Stimulated activated CD4-positive, alpha-beta T cell treated with anti-CD3 and anti-CD28 coated beads, Interleukin-4, amount 100 ng/mL, for 48 hours (primary cell): ENCODE measurements at regions not wholly inside any gene's neighbourhood (a gene's known extent, or its start where the extent isn't known, plus 50 kb on each side); places are given as distances from the start of the nearest gene placed in this dataset.
A peak's percentile ranks its signal among the peaks of the same experiment; 100 is the strongest.

Experiments used
- DNase-seq, 2 donors: peaks; one replicate each; pipeline ENCODE4 v3.0.0-alpha.2; 2020; ENCODE audit warnings: low read depth in 2 of 2

DNA sequence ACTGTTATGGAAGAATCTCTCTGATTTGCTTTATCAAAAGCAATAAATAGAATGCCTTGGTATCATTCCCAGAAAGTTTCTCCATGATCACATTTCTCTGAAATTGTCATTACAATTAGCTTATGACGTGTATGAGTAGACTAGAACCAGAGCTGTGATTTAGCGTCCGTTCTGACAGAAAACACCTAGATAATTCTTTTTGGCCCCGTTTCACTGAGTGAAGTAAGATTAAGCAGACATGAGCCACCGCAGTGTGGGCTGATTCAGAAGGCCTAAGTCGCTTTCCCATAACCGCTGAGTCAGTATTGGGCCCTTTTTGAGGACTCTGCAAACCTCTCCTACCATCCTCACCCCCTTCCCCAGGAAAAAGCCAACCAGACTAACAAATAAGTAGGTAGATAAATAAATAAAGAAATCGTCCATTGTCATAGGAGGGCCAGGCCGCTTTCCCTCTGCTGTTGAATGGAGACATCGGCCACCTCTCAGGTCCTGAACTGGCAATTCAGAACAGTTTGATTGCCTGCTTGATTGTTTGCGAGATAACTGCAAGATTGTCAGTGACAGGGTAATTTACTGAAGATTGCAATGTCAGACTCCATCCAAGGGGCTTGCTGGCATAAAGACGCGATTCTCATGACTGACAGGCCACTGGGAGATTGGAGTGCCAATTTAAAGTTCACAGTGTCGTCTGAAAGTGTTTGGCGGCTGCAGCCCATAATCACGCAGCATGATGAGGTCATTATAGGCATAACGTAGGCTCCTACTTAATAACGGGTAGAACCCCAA, 105.0 kb upstream of the WWC1 start:
- no peak for DNase-seq

DNA sequence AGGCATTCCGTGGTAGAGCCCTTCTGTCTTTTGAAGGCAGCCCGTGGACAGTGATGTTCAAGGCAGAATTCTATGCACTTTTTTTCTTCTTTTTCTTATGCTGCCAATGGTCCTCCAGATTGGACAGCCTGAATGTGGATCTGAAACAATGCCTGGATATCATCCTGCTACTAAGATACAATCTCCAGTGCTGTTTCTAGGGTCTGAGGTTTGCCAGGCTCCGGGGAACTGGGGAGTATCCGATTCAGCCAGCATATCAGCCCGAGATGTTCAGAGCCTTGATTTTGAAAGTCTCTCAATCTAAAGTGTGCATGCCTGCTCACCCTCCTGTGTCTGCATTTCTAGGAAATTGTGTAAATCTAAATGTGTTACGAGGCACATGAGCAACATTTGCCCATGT, 103.8 kb upstream of the WWC1 start:
- DNase-seq = no peak

DNA sequence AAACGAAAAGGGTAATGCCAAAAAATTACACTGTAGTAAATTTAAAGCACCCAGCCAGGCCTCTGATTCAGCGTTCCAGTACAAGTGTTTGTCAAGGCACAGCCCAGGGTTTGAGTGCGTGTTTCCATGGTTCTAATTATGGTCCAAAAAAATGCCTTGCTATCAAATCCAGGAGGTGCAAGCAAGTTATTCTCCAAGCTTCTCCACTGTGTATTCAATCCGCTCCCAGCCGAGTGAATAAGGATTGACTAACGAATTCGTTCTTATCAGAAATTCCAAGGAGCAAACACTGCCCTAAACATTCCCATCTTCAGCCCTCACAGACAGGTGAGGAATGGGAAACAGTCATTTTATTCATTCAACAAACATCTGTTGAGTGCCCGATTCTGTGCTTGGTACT, 103.3 kb upstream of the WWC1 start:
- no peak for DNase-seq

DNA sequence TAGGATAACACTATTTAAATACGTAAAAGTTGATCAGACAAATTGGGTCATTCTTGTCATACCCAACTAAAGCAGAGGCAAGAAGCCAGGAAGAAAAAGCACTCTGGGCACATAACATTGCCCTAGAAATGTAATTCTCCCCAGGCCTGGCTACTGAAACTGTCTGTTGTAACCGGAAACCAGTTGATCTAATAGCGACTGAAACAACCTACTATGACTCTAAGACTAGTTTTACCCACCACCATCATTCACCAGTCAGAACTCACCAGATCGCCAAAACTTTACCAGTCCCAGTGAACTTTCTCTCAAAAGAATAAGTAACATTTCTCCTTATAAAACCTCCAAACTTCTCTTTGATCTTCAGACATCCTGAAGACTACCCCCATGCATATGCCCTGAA, 99.3 kb upstream of the WWC1 start:
- no peak for DNase-seq

GRCh38 chr5:168193493-168194250, 97.8 kb upstream of the WWC1 start:
- no peak for DNase-seq

- DNase-seq = no peak
Measured at GRCh38 chr5:168195110-168195509, 96.3 kb upstream of the WWC1 start.

DNA sequence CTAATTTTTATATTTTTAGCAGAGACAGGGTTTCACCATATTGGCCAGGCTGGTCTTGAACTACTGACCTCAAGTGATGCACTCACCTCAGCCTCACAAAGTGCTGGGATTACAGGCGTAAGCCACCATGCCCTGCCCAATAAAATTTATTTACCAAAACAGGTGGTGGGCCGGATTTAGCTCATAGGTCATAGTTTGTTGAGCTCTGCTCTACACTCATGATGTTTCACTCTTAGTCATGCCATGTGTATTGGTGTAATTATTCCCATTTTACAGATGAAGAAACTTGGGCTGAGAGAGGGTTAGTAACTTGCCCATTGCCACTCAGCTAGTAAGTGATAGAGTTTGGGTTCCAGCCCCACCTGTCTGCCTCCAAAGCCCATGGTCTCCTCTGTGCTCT, 93.1 kb upstream of the WWC1 start:
- no peak for DNase-seq

DNA sequence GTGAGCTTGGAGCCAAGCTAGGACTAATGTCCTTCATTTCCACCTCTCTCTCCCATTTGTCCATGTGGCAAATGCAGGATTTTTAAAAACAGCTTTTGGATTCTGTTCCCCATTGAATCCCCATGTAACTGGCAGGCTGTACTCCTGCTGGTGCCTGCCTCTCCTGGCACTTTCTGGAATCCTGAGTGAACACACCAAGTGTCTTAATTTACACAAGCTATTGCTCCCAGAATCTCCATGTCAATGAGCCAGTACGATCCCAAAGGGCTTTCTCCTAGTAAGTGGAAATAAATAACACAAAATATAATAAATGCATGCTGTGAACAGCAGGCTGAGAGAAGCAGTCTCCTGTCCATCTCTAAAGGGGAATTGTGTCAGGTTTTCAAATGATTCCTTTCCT, 88.4 kb upstream of the WWC1 start:
- no peak for DNase-seq

- DNase-seq = no peak
Measured at GRCh38 chr5:168204165-168204564, 87.3 kb upstream of the WWC1 start.

DNA sequence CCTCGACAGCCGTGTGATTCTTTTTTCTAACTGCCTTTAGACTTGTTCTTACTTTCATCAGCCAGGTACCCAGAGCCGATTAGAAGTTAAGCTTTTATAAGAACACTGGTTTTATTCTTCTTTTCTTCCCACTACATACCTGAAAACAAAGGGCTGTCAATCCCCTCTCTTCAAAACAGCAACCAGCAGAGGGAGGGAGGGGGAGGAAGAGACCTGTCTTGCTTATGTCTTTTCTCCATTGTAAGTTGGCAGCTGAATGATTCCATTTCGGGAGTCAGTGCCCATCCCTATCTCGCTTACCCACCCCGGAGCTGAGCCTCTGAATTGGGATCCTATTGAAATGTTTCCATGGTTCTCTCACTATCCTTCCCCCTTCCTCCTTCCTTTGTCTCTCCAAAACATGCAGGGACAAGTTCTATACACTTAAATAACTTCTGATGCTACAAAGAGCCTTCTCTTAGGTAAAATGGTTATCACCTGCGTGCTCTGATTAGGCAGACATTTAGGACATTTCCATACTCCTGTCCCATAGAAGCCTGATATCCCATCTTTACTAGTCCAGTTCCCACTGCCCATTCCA, 83.9 kb upstream of the WWC1 start:
- DNase-seq = no peak

GRCh38 chr5:168209244-168209995, 82.0 kb upstream of the WWC1 start:
- no peak for DNase-seq

DNA sequence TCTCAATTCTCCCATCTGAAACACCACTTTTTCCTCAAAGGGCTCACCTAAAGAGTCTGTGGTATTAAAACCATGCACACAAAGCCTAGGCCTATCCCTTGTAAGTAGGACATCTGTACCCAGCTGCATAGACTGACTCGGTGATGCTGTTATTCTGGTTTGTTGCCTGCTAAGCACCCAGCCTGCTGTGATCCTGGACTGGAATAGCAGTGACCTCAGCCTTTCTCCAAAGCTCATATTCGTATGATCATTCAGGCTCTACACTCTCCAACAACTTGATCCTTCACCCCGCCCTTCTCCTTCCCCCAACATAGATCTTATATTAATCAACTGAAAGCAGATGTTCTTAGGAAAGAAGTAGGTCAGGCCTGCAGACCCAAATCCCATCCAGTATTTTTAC, 81.4 kb upstream of the WWC1 start:
- DNase-seq = no peak

DNA sequence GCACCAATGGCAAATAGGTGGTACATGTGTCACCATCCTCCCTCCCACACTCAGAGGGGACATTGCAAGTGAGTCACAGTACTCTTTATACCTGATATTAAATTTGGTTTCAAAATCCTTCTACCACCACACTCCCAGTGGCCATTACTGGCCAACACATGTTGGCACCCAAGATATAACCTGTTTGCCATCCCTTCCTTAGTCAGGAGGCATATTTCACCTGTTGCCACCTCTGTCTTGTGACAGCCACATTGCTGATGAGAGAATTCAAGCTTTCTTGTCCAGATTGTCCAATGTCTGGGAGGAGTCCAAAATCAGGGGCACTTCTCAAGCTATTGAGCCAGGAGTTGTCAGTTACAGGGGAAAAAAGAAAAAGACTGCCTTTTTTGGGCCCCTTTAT, 80.2 kb upstream of the WWC1 start:
- no peak for DNase-seq

DNA sequence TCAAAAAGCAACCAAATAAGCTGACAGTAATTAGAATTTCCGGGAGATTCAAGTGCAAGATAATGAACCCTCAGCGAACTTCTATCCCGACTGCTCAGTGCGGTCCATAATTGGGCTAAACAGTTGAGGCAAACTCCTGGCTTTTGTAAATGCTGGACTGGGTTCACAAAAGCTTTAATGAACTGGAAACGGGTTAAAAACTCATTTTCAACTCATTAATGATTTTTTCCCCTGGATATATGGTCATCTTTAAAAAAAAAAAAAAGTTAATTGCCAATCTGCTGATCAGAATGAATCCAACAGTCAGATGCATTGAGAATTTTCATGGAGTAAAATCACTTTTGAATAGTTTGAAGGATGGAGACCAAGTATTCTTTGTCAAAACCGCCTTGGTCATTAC, 79.5 kb upstream of the WWC1 start:
- no peak for DNase-seq

DNA sequence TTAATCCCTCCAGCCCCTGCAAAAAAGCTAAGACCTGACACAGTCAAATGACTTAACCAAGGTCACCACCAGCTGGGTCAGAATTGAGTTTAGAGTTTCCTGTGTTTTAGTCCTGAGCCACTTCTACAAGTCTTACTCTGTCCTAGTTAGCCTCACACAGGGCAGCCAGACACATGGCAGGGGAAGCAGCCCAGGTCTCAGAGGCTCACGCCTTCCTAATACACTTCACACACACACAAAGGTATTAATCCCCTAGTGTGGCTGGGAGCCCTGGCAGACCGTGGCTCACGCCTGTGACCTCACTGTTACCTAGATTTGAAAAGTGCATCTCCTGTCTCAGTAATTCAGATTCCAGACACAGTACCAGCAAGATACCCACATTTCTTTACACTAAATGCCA, 77.4 kb upstream of the WWC1 start:
- DNase-seq = no peak

DNA sequence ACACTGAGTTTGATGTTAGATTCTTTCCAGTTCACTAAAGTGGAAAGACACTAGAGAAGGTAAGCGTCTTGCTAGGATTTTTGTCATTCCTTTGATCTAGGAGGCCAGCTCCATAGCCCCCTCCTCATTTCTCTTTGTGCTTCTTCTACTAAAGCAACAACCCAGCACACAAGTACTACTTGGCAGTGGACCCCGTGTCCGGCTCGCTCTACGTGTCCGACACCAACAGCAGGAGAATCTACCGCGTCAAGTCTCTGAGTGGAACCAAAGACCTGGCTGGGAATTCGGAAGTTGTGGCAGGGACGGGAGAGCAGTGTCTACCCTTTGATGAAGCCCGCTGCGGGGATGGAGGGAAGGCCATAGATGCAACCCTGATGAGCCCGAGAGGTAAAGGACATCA, 76.6 kb upstream of the WWC1 start:
- DNase-seq = no peak

GRCh38 chr5:168215646-168216045, 75.8 kb upstream of the WWC1 start:
- DNase-seq = no peak

GRCh38 chr5:168216989-168217388, 74.5 kb upstream of the WWC1 start:
- no peak for DNase-seq

GRCh38 chr5:168217497-168217896, 73.9 kb upstream of the WWC1 start:
- DNase-seq = no peak

DNA sequence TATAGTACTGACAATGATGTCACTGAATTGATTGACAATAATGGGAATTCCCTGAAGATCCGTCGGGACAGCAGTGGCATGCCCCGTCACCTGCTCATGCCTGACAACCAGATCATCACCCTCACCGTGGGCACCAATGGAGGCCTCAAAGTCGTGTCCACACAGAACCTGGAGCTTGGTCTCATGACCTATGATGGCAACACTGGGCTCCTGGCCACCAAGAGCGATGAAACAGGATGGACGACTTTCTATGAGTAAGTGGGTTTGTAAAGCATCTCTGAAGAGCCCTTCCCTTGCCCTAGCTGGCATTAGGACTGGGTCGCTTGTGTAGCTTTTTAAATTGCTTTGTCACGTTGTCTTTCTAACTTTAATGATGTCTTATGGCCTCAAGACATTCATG, 72.7 kb upstream of the WWC1 start:
- DNase-seq = no peak

- peak; percentile 1 to 24 for DNase-seq
Measured at GRCh38 chr5:168219515-168220410, 71.7 kb upstream of the WWC1 start.
